Lower lobe of right lung (tissue), 2 donors: ENCODE measurements at regions not wholly inside any gene's neighbourhood (a gene's known extent, or its start where the extent isn't known, plus 50 kb on each side); places are given as distances from the start of the nearest gene placed in this dataset.

Source experiments
- ATAC-seq, 2 donors: fragments of 200-7000 bp; cut with Tn5 transposase; one replicate each; pipeline ENCODE4 v1.9.1; 2020 to 2022; ENCODE audit warnings: mild to moderate bottlenecking in 2 of 2, moderate library complexity in 2 of 2
- DNase-seq: peaks from one replicate; pipeline ENCODE4 v3.0.0-alpha.2; 2020
- H3K27ac ChIP-seq: fragments of 200-600 bp; one replicate; pipeline ENCODE4 v1.8.0; 2022
- H3K27me3 ChIP-seq: fragments of 200-600 bp; one replicate; pipeline ENCODE4 v1.8.0; 2022; ENCODE audit warnings: low read depth
- H3K36me3 ChIP-seq: fragments of 200-600 bp; one replicate; pipeline ENCODE4 v1.8.0; 2022; ENCODE audit warnings: mild to moderate bottlenecking
- H3K4me1 ChIP-seq: fragments of 200-600 bp; one replicate; pipeline ENCODE4 v1.8.0; 2022
- H3K4me3 ChIP-seq: fragments of 200-600 bp; one replicate; pipeline ENCODE4 v1.8.0; 2022; ENCODE audit warnings: mild to moderate bottlenecking
- H3K9me3 ChIP-seq: fragments of 200-600 bp; one replicate; pipeline ENCODE4 v1.8.0; 2022
- CTCF ChIP-seq: fragments of 200-600 bp; IDR thresholded peaks from one replicate; pipeline ENCODE4 v1.8.0; 2022; ENCODE audit warnings: antibody characterized with exemption, mild to moderate bottlenecking
- intact Hi-C: fragments of 100-400 bp; cut with DNase I; formaldehyde crosslinking; loops from one replicate; pipeline ENCODE4 v1.11.0; 2022
- donor health status: DM: no; HTN: yes; CAD: no; lungs with severe emphysema.

GRCh38 chr5:168226012-168226411 is 65.4 kb upstream of the WWC1 start:
- intact Hi-C loops, result no loop called here
- TF ChIP-seq CTCF, result no peak
- H3K9me3 ChIP-seq, result no peaks in the 10 kb centered on the region
- no peak for ATAC-seq
- peaks cover 15% of the 10 kb centered on the region for H3K4me1 ChIP-seq
- H3K36me3 ChIP-seq, result no peaks in the 10 kb centered on the region
- H3K27me3 ChIP-seq, result no peaks in the 10 kb centered on the region
- H3K4me3 ChIP-seq, result no peak overlapping the region
- DNase-seq, result no peak
- H3K27ac ChIP-seq, result no peak overlapping the region

- H3K27me3 ChIP-seq, result no peaks in the 10 kb centered on the region
- H3K9me3 ChIP-seq, result no peaks in the 10 kb centered on the region
- H3K4me3 ChIP-seq, result no peak overlapping the region
- DNase-seq, result no peak
- no peak for TF ChIP-seq CTCF
- H3K4me1 ChIP-seq, result peaks cover 15% of the 10 kb centered on the region
- intact Hi-C loops, result no loop called here
- no peaks in the 10 kb centered on the region for H3K36me3 ChIP-seq
- peak in 1 of 2 donors; percentile 27 for ATAC-seq
- no peak overlapping the region for H3K27ac ChIP-seq
These were observed 64.4 kb upstream of the WWC1 start for GRCh38 chr5:168227001-168227400.

DNA sequence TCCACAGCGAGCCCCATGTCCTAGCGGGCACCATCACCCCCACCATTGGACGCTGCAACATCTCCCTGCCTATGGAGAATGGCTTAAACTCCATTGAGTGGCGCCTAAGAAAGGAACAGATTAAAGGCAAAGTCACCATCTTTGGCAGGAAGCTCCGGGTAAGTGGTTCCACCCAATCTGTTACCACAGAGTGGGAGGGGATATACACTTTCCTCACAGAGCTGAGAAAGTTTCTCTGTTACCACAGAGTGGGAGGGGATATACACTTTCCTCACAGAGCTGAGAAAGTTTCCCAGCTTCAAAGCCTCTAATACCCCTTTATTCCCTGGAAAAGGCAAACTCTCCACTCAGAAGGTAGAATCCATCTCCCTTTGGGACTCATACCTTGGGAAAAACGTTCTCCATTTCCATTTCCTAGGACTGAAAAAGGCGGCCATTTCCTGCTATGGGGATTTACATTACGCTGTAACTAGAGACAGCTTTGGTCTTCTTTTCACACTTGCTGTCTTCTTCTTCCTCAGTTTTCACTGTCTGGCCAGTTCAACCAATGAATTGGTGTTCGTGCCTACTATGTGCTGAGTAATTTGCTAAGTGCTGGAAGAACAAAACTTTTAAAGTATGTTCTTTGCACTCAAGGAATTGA is 63.4 kb upstream of the WWC1 start:
- H3K9me3 ChIP-seq, result no peaks in the 10 kb centered on the region
- H3K36me3 ChIP-seq, result no peaks in the 10 kb centered on the region
- peak in 1 of 2 donors; percentile 40 for ATAC-seq
- H3K27ac ChIP-seq, result no peak overlapping the region
- peaks cover 15% of the 10 kb centered on the region for H3K4me1 ChIP-seq
- no peak for DNase-seq
- H3K4me3 ChIP-seq, result no peak overlapping the region
- H3K27me3 ChIP-seq, result no peaks in the 10 kb centered on the region
- intact Hi-C loops, result no loop called here
- no peak for TF ChIP-seq CTCF

GRCh38 chr5:168228668-168229067 is 62.8 kb upstream of the WWC1 start:
- intact Hi-C loops, result no loop called here
- Histone ChIP-seq H3K4me3 (no peak overlapping the region), H3K9me3 (no peaks in the 10 kb centered on the region), H3K4me1 (peaks cover 15% of the 10 kb centered on the region), H3K27ac (no peak overlapping the region), H3K36me3 (no peaks in the 10 kb centered on the region), H3K27me3 (no peaks in the 10 kb centered on the region)
- DNase-seq, result no peak
- ATAC-seq, result no peak
- no peak for TF ChIP-seq CTCF

GRCh38 chr5:168234133-168234532 is 57.3 kb upstream of the WWC1 start:
- H3K27me3 ChIP-seq, result no peaks in the 10 kb centered on the region
- no peaks in the 10 kb centered on the region for H3K36me3 ChIP-seq
- no peaks in the 10 kb centered on the region for H3K4me1 ChIP-seq
- intact Hi-C loops, result no loop called here
- no peaks in the 10 kb centered on the region for H3K9me3 ChIP-seq
- no peak for TF ChIP-seq CTCF
- ATAC-seq (no peak), DNase-seq (no peak)
- no peak overlapping the region for H3K4me3 ChIP-seq
- H3K27ac ChIP-seq, result no peak overlapping the region
